ENCODE measurements at regions not wholly inside any gene's neighbourhood (a gene's known extent, or its start where the extent isn't known, plus 50 kb on each side); places are given as distances from the start of the nearest gene placed in this dataset.

GRCh38 chr7:131769241-131769640, 212.8 kb upstream of the PODXL start:
- no peaks in the 10 kb centered on the region for H4K20me1 ChIP-seq (ENCODE audit: insufficient read depth, low read length)
- no peak overlapping the region for H3K27ac ChIP-seq (ENCODE audit: low read depth, low read length)
- no peaks in the 10 kb centered on the region for H3K9me3 ChIP-seq (ENCODE audit: low read depth, low read length)
- DNase-seq (ENCODE audit: insufficient read length, low spot score, missing footprints) = no peak
- no peaks in the 10 kb centered on the region for H3K79me2 ChIP-seq (ENCODE audit: insufficient read depth, low read length)
- no peak overlapping the region for H2AFZ ChIP-seq (ENCODE audit: low read length)
- H3K4me1 ChIP-seq (ENCODE audit: insufficient read depth, low read length) = peaks cover 2% of the 10 kb centered on the region
- H3K4me3 ChIP-seq (ENCODE audit: insufficient read depth, low read length) = no peak overlapping the region
- H3K27me3 ChIP-seq (ENCODE audit: insufficient read depth, low read length) = peaks cover 37% of the 10 kb centered on the region
- no peak for TF ChIP-seq CTCF (IDR thresholded peaks at IDR 0.05; ENCODE audit: extremely low read depth, low read depth, low read length)
- no peak overlapping the region for H3K4me2 ChIP-seq (ENCODE audit: insufficient read depth, low read length)
- H3K36me3 ChIP-seq (ENCODE audit: insufficient read depth, low read length) = no peaks in the 10 kb centered on the region

GRCh38 chr7:131767591-131767990, 211.2 kb upstream of the PODXL start:
- H3K27ac ChIP-seq (ENCODE audit: low read depth, low read length) = no peak overlapping the region
- H3K4me3 ChIP-seq (ENCODE audit: insufficient read depth, low read length) = no peak overlapping the region
- H2AFZ ChIP-seq (ENCODE audit: low read length) = no peak overlapping the region
- H3K27me3 ChIP-seq (ENCODE audit: insufficient read depth, low read length) = peaks cover 48% of the 10 kb centered on the region
- H3K4me2 ChIP-seq (ENCODE audit: insufficient read depth, low read length) = no peak overlapping the region
- peaks cover 4% of the 10 kb centered on the region for H3K9me3 ChIP-seq (ENCODE audit: low read depth, low read length)
- H3K36me3 ChIP-seq (ENCODE audit: insufficient read depth, low read length) = no peaks in the 10 kb centered on the region
- peaks cover 2% of the 10 kb centered on the region for H3K4me1 ChIP-seq (ENCODE audit: insufficient read depth, low read length)
- no peak for TF ChIP-seq CTCF (IDR thresholded peaks at IDR 0.05; ENCODE audit: extremely low read depth, low read depth, low read length)
- no peaks in the 10 kb centered on the region for H4K20me1 ChIP-seq (ENCODE audit: insufficient read depth, low read length)
- no peak for DNase-seq (ENCODE audit: insufficient read length, low spot score, missing footprints)
- H3K79me2 ChIP-seq (ENCODE audit: insufficient read depth, low read length) = no peaks in the 10 kb centered on the region

GRCh38 chr7:131765575-131765974, 209.1 kb upstream of the PODXL start:
- Histone ChIP-seq H3K36me3 (ENCODE audit: insufficient read depth, low read length) (no peaks in the 10 kb centered on the region), H3K9me3 (ENCODE audit: low read depth, low read length) (peaks cover 5% of the 10 kb centered on the region), H3K4me2 (ENCODE audit: insufficient read depth, low read length) (no peak overlapping the region), H2AFZ (ENCODE audit: low read length) (no peak overlapping the region), H4K20me1 (ENCODE audit: insufficient read depth, low read length) (no peaks in the 10 kb centered on the region), H3K27ac (ENCODE audit: low read depth, low read length) (no peak overlapping the region), H3K27me3 (ENCODE audit: insufficient read depth, low read length) (peaks cover 60% of the 10 kb centered on the region), H3K4me3 (ENCODE audit: insufficient read depth, low read length) (no peak overlapping the region), H3K4me1 (ENCODE audit: insufficient read depth, low read length) (peaks cover 2% of the 10 kb centered on the region), H3K79me2 (ENCODE audit: insufficient read depth, low read length) (no peaks in the 10 kb centered on the region)
- DNase-seq (ENCODE audit: insufficient read length, low spot score, missing footprints) = no peak
- no peak for TF ChIP-seq CTCF (IDR thresholded peaks at IDR 0.05; ENCODE audit: extremely low read depth, low read depth, low read length)

- H2AFZ ChIP-seq (ENCODE audit: low read length) = no peak overlapping the region
- H3K36me3 ChIP-seq (ENCODE audit: insufficient read depth, low read length) = no peaks in the 10 kb centered on the region
- peaks cover 2% of the 10 kb centered on the region for H3K4me1 ChIP-seq (ENCODE audit: insufficient read depth, low read length)
- DNase-seq (ENCODE audit: insufficient read length, low spot score, missing footprints) = no peak
- TF ChIP-seq CTCF (IDR thresholded peaks at IDR 0.05; ENCODE audit: extremely low read depth, low read depth, low read length) = no peak
- no peaks in the 10 kb centered on the region for H4K20me1 ChIP-seq (ENCODE audit: insufficient read depth, low read length)
- no peak overlapping the region for H3K4me2 ChIP-seq (ENCODE audit: insufficient read depth, low read length)
- H3K27ac ChIP-seq (ENCODE audit: low read depth, low read length) = no peak overlapping the region
- peaks cover 63% of the 10 kb centered on the region for H3K27me3 ChIP-seq (ENCODE audit: insufficient read depth, low read length)
- no peaks in the 10 kb centered on the region for H3K79me2 ChIP-seq (ENCODE audit: insufficient read depth, low read length)
- no peak overlapping the region for H3K4me3 ChIP-seq (ENCODE audit: insufficient read depth, low read length)
- peaks cover 5% of the 10 kb centered on the region for H3K9me3 ChIP-seq (ENCODE audit: low read depth, low read length)
Observed at GRCh38 chr7:131764143-131764775, 207.8 kb upstream of the PODXL start.

All from osteoblast (primary cell).